Upper lobe of right lung (tissue), 1 donor: ENCODE measurements at regions not wholly inside any gene's neighbourhood (a gene's known extent, or its start where the extent isn't known, plus 50 kb on each side); places are given as distances from the start of the nearest gene placed in this dataset.

Experiments used
- ATAC-seq: fragments of 200-7000 bp; cut with Tn5 transposase; one replicate; pipeline ENCODE4 v1.9.1; 2020; ENCODE audit warnings: mild to moderate bottlenecking, moderate library complexity
- DNase-seq: peaks from one replicate; pipeline ENCODE4 v3.0.0-alpha.2; 2020
- H3K27ac ChIP-seq: fragments of 200-600 bp; one replicate; pipeline ENCODE4 v1.8.0; 2022
- H3K27me3 ChIP-seq: fragments of 200-600 bp; one replicate; pipeline ENCODE4 v1.8.0; 2022; ENCODE audit warnings: mild to moderate bottlenecking
- H3K36me3 ChIP-seq: fragments of 200-600 bp; one replicate; pipeline ENCODE4 v1.8.0; 2022
- H3K4me1 ChIP-seq: fragments of 200-600 bp; one replicate; pipeline ENCODE4 v1.8.0; 2022
- H3K4me3 ChIP-seq: fragments of 200-600 bp; one replicate; pipeline ENCODE4 v1.8.0; 2022; ENCODE audit warnings: mild to moderate bottlenecking
- H3K9me3 ChIP-seq: fragments of 200-600 bp; one replicate; pipeline ENCODE4 v1.8.0; 2022
- intact Hi-C: fragments of 100-400 bp; cut with DNase I; formaldehyde crosslinking; loops from one replicate; pipeline ENCODE4 v1.11.0; 2022
- TF ChIP-seq, protein P1 (sequence below): fragments of 200-600 bp; IDR thresholded peaks from one replicate; pipeline ENCODE4 v1.8.0; 2022; ENCODE audit warnings: antibody characterized with exemption
- donor health status: DM: no; HTN: yes; CAD: no; lungs with severe emphysema.

DNA sequence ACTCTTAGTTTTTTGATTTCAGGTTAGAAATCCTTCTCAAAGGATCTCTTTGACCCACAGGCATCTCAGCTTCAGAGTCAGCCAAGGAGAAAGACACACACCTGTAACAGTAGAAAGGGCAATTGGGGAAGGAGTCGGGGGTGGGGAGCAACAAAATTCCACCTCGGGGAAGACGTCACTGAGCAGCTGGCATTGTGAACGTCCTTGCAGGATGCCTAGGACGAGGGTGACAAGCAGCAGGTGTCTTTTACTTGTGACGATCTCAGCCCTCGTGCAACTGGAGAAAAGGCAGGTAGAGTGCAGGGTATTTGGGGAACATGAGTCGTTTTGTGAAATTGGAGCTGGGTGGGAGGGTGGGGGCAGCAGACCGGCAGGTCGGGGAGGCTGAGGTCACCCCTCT lies 627.0 kb downstream of the ACTR3B start:
- intact Hi-C loops, result no loop called here
- ATAC-seq (no peak), DNase-seq (no peak)
- no peaks in the 10 kb centered on the region for H3K27me3 ChIP-seq
- H3K4me3 ChIP-seq, result no peak overlapping the region
- no peak overlapping the region for H3K27ac ChIP-seq
- no peaks in the 10 kb centered on the region for H3K36me3 ChIP-seq
- no peaks in the 10 kb centered on the region for H3K4me1 ChIP-seq
- H3K9me3 ChIP-seq, result no peaks in the 10 kb centered on the region
- TF ChIP-seq, protein P1, sequence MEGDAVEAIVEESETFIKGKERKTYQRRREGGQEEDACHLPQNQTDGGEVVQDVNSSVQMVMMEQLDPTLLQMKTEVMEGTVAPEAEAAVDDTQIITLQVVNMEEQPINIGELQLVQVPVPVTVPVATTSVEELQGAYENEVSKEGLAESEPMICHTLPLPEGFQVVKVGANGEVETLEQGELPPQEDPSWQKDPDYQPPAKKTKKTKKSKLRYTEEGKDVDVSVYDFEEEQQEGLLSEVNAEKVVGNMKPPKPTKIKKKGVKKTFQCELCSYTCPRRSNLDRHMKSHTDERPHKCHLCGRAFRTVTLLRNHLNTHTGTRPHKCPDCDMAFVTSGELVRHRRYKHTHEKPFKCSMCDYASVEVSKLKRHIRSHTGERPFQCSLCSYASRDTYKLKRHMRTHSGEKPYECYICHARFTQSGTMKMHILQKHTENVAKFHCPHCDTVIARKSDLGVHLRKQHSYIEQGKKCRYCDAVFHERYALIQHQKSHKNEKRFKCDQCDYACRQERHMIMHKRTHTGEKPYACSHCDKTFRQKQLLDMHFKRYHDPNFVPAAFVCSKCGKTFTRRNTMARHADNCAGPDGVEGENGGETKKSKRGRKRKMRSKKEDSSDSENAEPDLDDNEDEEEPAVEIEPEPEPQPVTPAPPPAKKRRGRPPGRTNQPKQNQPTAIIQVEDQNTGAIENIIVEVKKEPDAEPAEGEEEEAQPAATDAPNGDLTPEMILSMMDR, result no peak

DNA sequence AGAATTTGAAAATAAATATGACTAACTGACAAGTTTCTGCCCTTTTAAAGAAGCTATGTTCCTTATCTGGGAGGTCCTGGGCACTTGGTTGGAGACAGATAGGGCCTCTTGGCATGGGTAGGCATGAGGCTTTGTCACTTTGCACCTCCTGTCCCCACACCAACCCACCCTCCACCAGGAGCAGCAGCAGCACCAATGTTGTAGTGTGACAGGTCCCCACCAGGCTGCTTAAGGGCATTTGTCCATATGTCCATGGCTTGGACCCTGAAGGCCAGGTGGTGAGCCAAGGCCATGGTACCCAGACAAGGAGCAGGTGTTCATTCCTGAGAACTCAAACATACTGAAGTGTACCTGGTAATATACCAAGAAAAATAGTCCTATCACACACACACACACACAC lies 629.1 kb downstream of the ACTR3B start:
- no peak overlapping the region for H3K27ac ChIP-seq
- H3K36me3 ChIP-seq, result no peaks in the 10 kb centered on the region
- H3K4me3 ChIP-seq, result no peak overlapping the region
- no peaks in the 10 kb centered on the region for H3K4me1 ChIP-seq
- no peak for ATAC-seq
- no peak for DNase-seq
- no peaks in the 10 kb centered on the region for H3K27me3 ChIP-seq
- intact Hi-C loops, result no loop called here
- TF ChIP-seq, protein P1, result no peak
- peaks cover 5% of the 10 kb centered on the region for H3K9me3 ChIP-seq

DNA sequence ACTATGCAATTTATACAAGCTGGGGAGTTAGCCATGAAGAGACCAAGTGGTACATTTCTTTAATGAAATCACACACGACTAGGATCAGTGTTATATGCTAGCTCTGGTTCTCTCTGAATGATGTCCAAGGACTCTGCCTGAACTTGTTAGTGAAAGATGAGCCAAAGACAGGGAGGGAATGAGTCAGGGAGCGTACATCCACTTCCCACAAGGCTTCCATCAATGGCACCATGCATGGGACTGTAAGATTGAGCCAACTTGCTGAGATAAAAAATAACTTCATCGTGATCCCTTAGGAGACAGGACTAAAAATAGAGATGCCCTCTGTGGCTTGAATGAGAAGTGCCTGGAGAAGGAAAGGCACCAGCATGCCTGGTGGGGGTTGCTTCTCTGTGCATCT lies 629.7 kb downstream of the ACTR3B start:
- Histone ChIP-seq H3K4me3 (no peak overlapping the region), H3K27me3 (no peaks in the 10 kb centered on the region), H3K36me3 (no peaks in the 10 kb centered on the region), H3K9me3 (peaks cover 6% of the 10 kb centered on the region), H3K27ac (no peak overlapping the region), H3K4me1 (no peaks in the 10 kb centered on the region)
- peak; percentile 66 for ATAC-seq
- intact Hi-C loops, result no loop called here
- TF ChIP-seq, protein P1, result no peak
- DNase-seq, result no peak

DNA sequence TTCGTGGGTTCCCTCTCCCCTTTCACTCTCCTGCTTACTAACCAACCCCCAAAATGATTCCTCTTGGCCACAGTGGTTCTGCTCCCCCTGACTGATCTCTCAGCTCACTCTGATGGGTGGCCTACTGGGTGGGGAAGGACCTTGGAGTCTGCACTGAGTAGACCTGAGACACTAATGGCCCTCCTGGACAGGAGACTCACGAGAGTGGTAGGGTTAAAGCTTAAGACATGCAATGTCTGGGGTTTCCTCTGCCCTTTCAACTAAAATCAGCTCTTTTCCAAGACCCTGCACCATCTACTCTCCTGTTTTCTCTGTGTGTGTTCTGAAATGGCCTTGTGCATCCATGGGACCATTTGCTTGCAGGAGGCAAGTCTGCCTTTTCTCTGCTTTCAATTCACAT lies 631.4 kb downstream of the ACTR3B start:
- ATAC-seq, result no peak

DNA sequence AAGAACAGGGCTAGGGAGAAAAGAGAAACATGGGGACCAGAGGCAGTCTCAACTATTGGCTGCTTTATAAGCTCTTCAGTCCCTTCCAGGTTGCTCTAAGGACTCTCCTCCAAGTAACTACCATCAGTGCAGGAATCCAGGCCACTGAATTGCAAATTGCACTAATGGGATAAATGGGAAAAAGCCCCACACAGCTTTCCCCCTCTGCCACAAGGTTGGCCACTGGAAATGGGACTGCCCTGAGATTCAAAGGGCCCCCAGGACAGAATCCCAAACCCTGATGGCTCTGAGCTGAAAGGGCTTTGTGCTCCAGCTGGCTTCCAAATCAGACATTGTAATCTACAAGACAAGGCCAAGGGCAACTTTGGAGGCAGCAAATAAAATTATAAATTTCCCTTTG lies 633.2 kb downstream of the ACTR3B start:
- DNase-seq, result no peak
- Histone ChIP-seq H3K36me3 (no peaks in the 10 kb centered on the region), H3K27me3 (no peaks in the 10 kb centered on the region), H3K4me3 (no peak overlapping the region), H3K9me3 (peaks cover 6% of the 10 kb centered on the region), H3K4me1 (no peaks in the 10 kb centered on the region), H3K27ac (no peak overlapping the region)
- intact Hi-C loops, result no loop called here
- TF ChIP-seq, protein P1, result no peak
- ATAC-seq, result no peak

More for the DNA sequence above, 631.4 kb downstream of the ACTR3B start:
- H3K4me1 ChIP-seq, result no peaks in the 10 kb centered on the region
- DNase-seq, result no peak
- H3K36me3 ChIP-seq, result no peaks in the 10 kb centered on the region
- no peak overlapping the region for H3K4me3 ChIP-seq
- TF ChIP-seq, protein P1, result no peak
- H3K27ac ChIP-seq, result no peak overlapping the region
- intact Hi-C loops, result no loop called here
- H3K9me3 ChIP-seq, result peaks cover 6% of the 10 kb centered on the region
- no peaks in the 10 kb centered on the region for H3K27me3 ChIP-seq

DNA sequence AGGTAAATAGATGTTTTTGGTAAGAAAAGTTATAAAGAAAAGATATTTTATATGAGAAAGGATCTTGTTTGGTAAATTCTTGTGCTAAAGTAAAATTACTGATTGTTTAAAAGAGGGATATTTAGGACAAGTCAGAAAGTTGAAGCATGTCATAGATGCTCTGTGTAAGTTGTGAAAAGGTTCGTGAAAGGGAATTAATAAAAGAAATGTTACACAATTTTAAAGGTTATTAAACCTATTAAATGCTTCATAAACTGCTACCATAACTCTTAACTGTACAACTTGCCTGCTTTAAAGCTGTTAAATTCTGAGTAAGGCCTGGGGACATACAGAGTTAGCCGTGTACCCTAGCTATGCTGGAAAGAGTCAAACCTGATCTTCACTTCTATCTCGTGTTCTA lies 634.1 kb downstream of the ACTR3B start:
- Histone ChIP-seq H3K4me3 (no peak overlapping the region), H3K4me1 (no peaks in the 10 kb centered on the region), H3K36me3 (no peaks in the 10 kb centered on the region), H3K9me3 (peaks cover 6% of the 10 kb centered on the region), H3K27me3 (no peaks in the 10 kb centered on the region), H3K27ac (no peak overlapping the region)
- DNase-seq, result no peak
- intact Hi-C loops, result no loop called here
- no peak for ATAC-seq
- TF ChIP-seq, protein P1, result no peak
